Astrocyte (in vitro differentiated cells and primary cell): ENCODE measurements at regions not wholly inside any gene's neighbourhood (a gene's known extent, or its start where the extent isn't known, plus 50 kb on each side); places are given as distances from the start of the nearest gene placed in this dataset.

Experiments
- EZH2 ChIP-seq: IDR thresholded peaks from 2 replicates; pipeline ENCODE4 v1.6.1; 2012; ENCODE audit warnings: mild to moderate bottlenecking, low read length, inconsistent platforms; ENCODE audit not compliant: insufficient read depth
- TF ChIP-seq, protein P1 (sequence below): IDR thresholded peaks from 2 replicates; pipeline ENCODE4 v1.5.1; 2011; ENCODE audit warnings: low read depth, mild to moderate bottlenecking, inconsistent platforms, low read length, moderate library complexity; ENCODE audit not compliant: insufficient read depth

DNA sequence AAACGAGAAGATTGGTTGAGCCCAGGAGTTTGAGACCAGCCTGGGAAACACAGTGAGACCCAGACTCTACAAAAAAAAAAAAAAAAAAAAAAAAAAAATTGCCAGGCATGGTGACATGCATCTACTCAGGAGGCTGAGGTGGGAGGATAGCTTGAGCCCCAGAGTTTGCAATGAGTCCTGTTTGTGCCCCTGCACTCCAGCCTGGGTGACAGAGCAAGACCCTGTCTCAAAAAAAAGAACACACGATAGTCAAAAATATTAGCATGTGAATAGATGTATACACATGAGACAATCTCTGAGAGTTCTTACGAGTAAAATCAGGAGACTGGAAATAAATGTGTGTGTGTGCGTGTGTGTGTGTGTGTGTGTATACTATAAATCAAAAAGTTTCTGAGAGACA, 966.3 kb downstream of the FSTL5 start:
- TF ChIP-seq, protein P1, sequence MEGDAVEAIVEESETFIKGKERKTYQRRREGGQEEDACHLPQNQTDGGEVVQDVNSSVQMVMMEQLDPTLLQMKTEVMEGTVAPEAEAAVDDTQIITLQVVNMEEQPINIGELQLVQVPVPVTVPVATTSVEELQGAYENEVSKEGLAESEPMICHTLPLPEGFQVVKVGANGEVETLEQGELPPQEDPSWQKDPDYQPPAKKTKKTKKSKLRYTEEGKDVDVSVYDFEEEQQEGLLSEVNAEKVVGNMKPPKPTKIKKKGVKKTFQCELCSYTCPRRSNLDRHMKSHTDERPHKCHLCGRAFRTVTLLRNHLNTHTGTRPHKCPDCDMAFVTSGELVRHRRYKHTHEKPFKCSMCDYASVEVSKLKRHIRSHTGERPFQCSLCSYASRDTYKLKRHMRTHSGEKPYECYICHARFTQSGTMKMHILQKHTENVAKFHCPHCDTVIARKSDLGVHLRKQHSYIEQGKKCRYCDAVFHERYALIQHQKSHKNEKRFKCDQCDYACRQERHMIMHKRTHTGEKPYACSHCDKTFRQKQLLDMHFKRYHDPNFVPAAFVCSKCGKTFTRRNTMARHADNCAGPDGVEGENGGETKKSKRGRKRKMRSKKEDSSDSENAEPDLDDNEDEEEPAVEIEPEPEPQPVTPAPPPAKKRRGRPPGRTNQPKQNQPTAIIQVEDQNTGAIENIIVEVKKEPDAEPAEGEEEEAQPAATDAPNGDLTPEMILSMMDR, result no peak
- TF ChIP-seq EZH2, result no peak
